IMR-90 (cell line): ENCODE measurements at regions not wholly inside any gene's neighbourhood (a gene's known extent, or its start where the extent isn't known, plus 50 kb on each side); places are given as distances from the start of the nearest gene placed in this dataset.

Source experiments
- ATAC-seq: fragments of 200-7000 bp; cut with Tn5 transposase; 2 replicates; pipeline ENCODE4 v1.9.1; 2020; ENCODE audit warnings: low read depth, mild to moderate bottlenecking, moderate library complexity
- BruUV-seq: library from RNA; stranded (reverse); fragments of 400-500 nt; replicated peaks from 2 replicates; lab custom pipeline; 2021; lab: Mats Ljungman, UMichigan
- CTCF ChIA-PET: fragments of 300-600 bp; formaldehyde crosslinking; extraction: SDS; loops from one replicate; lab custom pipeline; 2021; ENCODE audit warnings: antibody characterized with exemption; lab: Yijun Ruan, JAX
- POLR2A ChIA-PET: fragments of 300-600 bp; sonication (Branson Sonifier 250); formaldehyde crosslinking; loops from one replicate; lab custom pipeline; 2022; ENCODE audit warnings: antibody characterized with exemption; ENCODE audit not compliant: unreplicated experiment; lab: Charles Lee
- DNase-seq: peaks from one replicate; pipeline ENCODE4 v3.0.0; 2013
- H2AFZ ChIP-seq: replicated peaks from 2 replicates; pipeline ENCODE3; 2013; ENCODE audit warnings: low read length, mild to moderate bottlenecking; ENCODE audit not compliant: poor library complexity
- H2AK5ac ChIP-seq: 2 replicates; pipeline ENCODE4 v1.6.1; 2013; ENCODE audit warnings: low read depth, low read length, inconsistent platforms
- H2AK9ac ChIP-seq: replicated peaks from 2 replicates; pipeline ENCODE3; 2013; ENCODE audit warnings: mild to moderate bottlenecking, low read depth, low read length, moderate library complexity; ENCODE audit not compliant: poor library complexity
- H2BK120ac ChIP-seq: 2 replicates; pipeline ENCODE4 v1.6.1; 2013; ENCODE audit warnings: low read depth, low read length, inconsistent platforms
- H2BK15ac ChIP-seq: 3 replicates; pipeline ENCODE4 v1.6.1; 2013; ENCODE audit warnings: low read depth, low read length, inconsistent platforms
- H2BK20ac ChIP-seq: 2 replicates; pipeline ENCODE4 v1.6.1; 2013; ENCODE audit warnings: low read depth, mild to moderate bottlenecking, inconsistent platforms, low read length, moderate library complexity
- H2BK5ac ChIP-seq: 2 replicates; pipeline ENCODE4 v1.6.1; 2013; ENCODE audit warnings: mild to moderate bottlenecking, low read depth, low read length, inconsistent platforms; ENCODE audit not compliant: poor library complexity, severe bottlenecking
- H3K14ac ChIP-seq: replicated peaks from 2 replicates; pipeline ENCODE4 v1.6.1; 2013; ENCODE audit warnings: low read depth, low read length, inconsistent platforms
- H3K18ac ChIP-seq: 2 replicates; pipeline ENCODE4 v1.6.1; 2013; ENCODE audit warnings: low read depth, low read length, control low read depth
- H3K23ac ChIP-seq: 2 replicates; pipeline ENCODE4 v1.6.1; 2013; ENCODE audit warnings: low read depth, low read length, inconsistent platforms
- H3K27ac ChIP-seq: 2 replicates; pipeline ENCODE4 v1.5.1; 2013; ENCODE audit warnings: mild to moderate bottlenecking, control low read depth, low read length; ENCODE audit not compliant: insufficient read depth
- H3K27me3 ChIP-seq: 2 replicates; pipeline ENCODE4 v1.6.1; 2013; ENCODE audit warnings: low read length; ENCODE audit not compliant: control insufficient read depth, insufficient read depth
- H3K36me3 ChIP-seq: 2 replicates; pipeline ENCODE4 v1.6.1; 2013; ENCODE audit warnings: low read length, mixed read lengths; ENCODE audit not compliant: control insufficient read depth, insufficient read depth
- H3K4ac ChIP-seq: 2 replicates; pipeline ENCODE4 v1.6.1; 2013; ENCODE audit warnings: low read depth, low read length, inconsistent platforms
- H3K4me1 ChIP-seq: 2 replicates; pipeline ENCODE4 v1.6.1; 2013; ENCODE audit warnings: low read length, mixed read lengths; ENCODE audit not compliant: control insufficient read depth, insufficient read depth
- H3K4me2 ChIP-seq: 2 replicates; pipeline ENCODE4 v1.6.1; 2013; ENCODE audit warnings: low read depth, mild to moderate bottlenecking, control low read depth, low read length, moderate library complexity
- H3K4me3 ChIP-seq: 2 replicates; pipeline ENCODE4 v1.5.1; 2013; ENCODE audit warnings: low read depth, mild to moderate bottlenecking, control low read depth, low read length, moderate library complexity; ENCODE audit not compliant: insufficient read depth
- H3K56ac ChIP-seq: 2 replicates; pipeline ENCODE4 v1.6.1; 2013; ENCODE audit warnings: low read length, inconsistent platforms; ENCODE audit not compliant: insufficient read depth; ENCODE audit errors: extremely low read depth
- H3K79me1 ChIP-seq, 2 experiments: 2 replicates each; pipeline ENCODE4 v1.6.1; 2013; ENCODE audit warnings: low read length in 2 of 2, inconsistent platforms in 1 of 2, low read depth in 1 of 2
- H3K9ac ChIP-seq: 2 replicates; pipeline ENCODE4 v1.6.1; 2013; ENCODE audit warnings: low read depth, low read length, control low read depth
- H3K9me1 ChIP-seq: 2 replicates; pipeline ENCODE4 v1.6.1; 2013; ENCODE audit warnings: low read length, inconsistent platforms; ENCODE audit not compliant: insufficient read depth
- H3K9me3 ChIP-seq: 2 replicates; pipeline ENCODE4 v1.6.1; 2013; ENCODE audit warnings: low read length; ENCODE audit not compliant: control insufficient read depth, insufficient read depth
- H4K20me1 ChIP-seq: 2 replicates; pipeline ENCODE4 v1.6.1; 2013; ENCODE audit warnings: low read length, inconsistent platforms; ENCODE audit not compliant: insufficient read depth
- H4K5ac ChIP-seq: 2 replicates; pipeline ENCODE4 v1.6.1; 2013; ENCODE audit warnings: mild to moderate bottlenecking, low read depth, low read length, control low read depth
- H4K8ac ChIP-seq, 2 experiments: 2 replicates each; pipeline ENCODE4 v1.6.1; 2013; ENCODE audit warnings: low read depth in 2 of 2, low read length in 2 of 2, control low read depth in 1 of 2, inconsistent platforms in 1 of 2
- H4K91ac ChIP-seq: 2 replicates; pipeline ENCODE4 v1.6.1; 2013; ENCODE audit warnings: low read depth, low read length, inconsistent platforms; ENCODE audit not compliant: insufficient read depth
- BHLHE40 ChIP-seq: fragments of 150-350 bp; IDR thresholded peaks from 2 replicates; pipeline ENCODE4 v1.6.1; 2016; ENCODE audit warnings: mild to moderate bottlenecking, low read depth, low read length
- CEBPB ChIP-seq: IDR thresholded peaks from 2 replicates; pipeline ENCODE4 v1.6.1; 2012; ENCODE audit warnings: low read depth, low read length, improper control_type of control experiment
- CHD1 ChIP-seq: IDR thresholded peaks from 2 replicates; pipeline ENCODE4 v1.6.1; 2012; ENCODE audit warnings: low read depth, low read length, improper control_type of control experiment
- MAFK ChIP-seq: IDR thresholded peaks from 2 replicates; pipeline ENCODE4 v1.6.1; 2012; ENCODE audit warnings: low read depth, low read length, improper control_type of control experiment
- MAZ ChIP-seq: IDR thresholded peaks from 2 replicates; pipeline ENCODE4 v1.6.1; 2012; ENCODE audit warnings: low read depth, mild to moderate bottlenecking, low read length, improper control_type of control experiment, moderate library complexity, borderline replicate concordance
- MXI1 ChIP-seq: IDR thresholded peaks from 2 replicates; pipeline ENCODE4 v1.6.1; 2012; ENCODE audit warnings: low read depth, mild to moderate bottlenecking, low read length, moderate library complexity, borderline replicate concordance
- NFE2L2 ChIP-seq: fragments of 150-350 bp; IDR thresholded peaks from 2 replicates; pipeline ENCODE4 v1.6.1; 2016; ENCODE audit warnings: low read depth, mild to moderate bottlenecking, low read length
- POLR2A ChIP-seq: IDR thresholded peaks from 2 replicates; pipeline ENCODE4 v1.6.1; 2012; ENCODE audit warnings: mild to moderate bottlenecking, low read depth, low read length
- RCOR1 ChIP-seq: IDR thresholded peaks from 2 replicates; pipeline ENCODE4 v1.6.1; 2012; ENCODE audit warnings: mild to moderate bottlenecking, low read length, improper control_type of control experiment; ENCODE audit not compliant: insufficient replicate concordance
- RFX5 ChIP-seq: IDR thresholded peaks from 2 replicates; pipeline ENCODE4 v1.8.0; 2012; ENCODE audit warnings: low read depth, mild to moderate bottlenecking, low read length, moderate library complexity
- SMC3 ChIP-seq: fragments of 150-350 bp; IDR thresholded peaks from 2 replicates; pipeline ENCODE4 v1.6.1; 2016; ENCODE audit warnings: low read depth, mild to moderate bottlenecking, antibody characterized with exemption, low read length, moderate library complexity
- dilution Hi-C: fragments of 300-500 bp; cut with HindIII; formaldehyde crosslinking; loops from one replicate; pipeline ENCODE4 v1.14.3; 2018; ENCODE audit warnings: low sequenced_read_pairs; ENCODE audit not compliant: unreplicated experiment
- in situ Hi-C: fragments of 300-500 bp; cut with MboI; formaldehyde crosslinking; loops from 3 replicates; pipeline ENCODE4 v1.14.3; 2019; ENCODE audit warnings: low sequenced_read_pairs, inconsistent platforms, mixed read lengths
- intact Hi-C: fragments of 100-400 bp; cut with micrococcal nuclease; formaldehyde crosslinking; loops from 2 replicates; pipeline ENCODE4 v1.10.0; 2022
- TF ChIP-seq, protein P1 (sequence below): conservative IDR thresholded peaks from 2 replicates; pipeline ENCODE4 v1.5.1; 2012; ENCODE audit warnings: mild to moderate bottlenecking, low read depth, low read length, improper control_type of control experiment
- TF ChIP-seq, protein P2 (sequence below): fragments of 150-350 bp; IDR thresholded peaks from 2 replicates; pipeline ENCODE4 v1.6.1; 2016; ENCODE audit warnings: low read depth, mild to moderate bottlenecking, low read length, moderate library complexity, borderline replicate concordance

DNA sequence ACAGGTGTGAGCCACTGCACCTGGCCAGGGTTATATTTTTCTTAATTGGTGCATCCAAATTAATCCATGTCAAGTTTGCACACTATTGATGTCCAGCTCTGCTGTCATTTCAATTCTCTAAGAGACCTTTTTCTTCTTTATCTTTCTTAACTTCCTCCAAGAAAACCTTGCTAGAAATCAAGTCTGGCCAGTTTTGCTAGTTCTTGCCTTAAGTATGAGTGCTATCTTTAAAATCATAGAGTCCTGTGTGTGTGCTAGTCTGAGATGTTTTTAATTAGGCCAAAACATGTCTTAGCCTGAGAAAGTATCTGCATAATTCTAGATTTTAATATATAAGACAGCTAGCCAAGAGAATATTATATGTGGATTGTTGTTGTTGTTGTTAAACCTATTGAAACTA is 56.2 kb upstream of the SLC39A10 start:
- H3K9ac ChIP-seq: no peak overlapping the region
- no peaks in the 10 kb centered on the region for H3K79me1 ChIP-seq
- intact Hi-C loops: no loop called here
- no peak overlapping the region for H3K4me2 ChIP-seq
- dilution Hi-C loops: no loop called here
- H3K4ac ChIP-seq: no peak overlapping the region
- H4K20me1 ChIP-seq: no peaks in the 10 kb centered on the region
- H3K27ac ChIP-seq: no peak overlapping the region
- no peak overlapping the region for H2BK5ac ChIP-seq
- ATAC-seq: no peak
- no peak overlapping the region for H4K91ac ChIP-seq
- H2BK120ac ChIP-seq: no peak overlapping the region
- H4K5ac ChIP-seq: no peak overlapping the region
- no peak overlapping the region for H3K14ac ChIP-seq
- H3K9me3 ChIP-seq: no peaks in the 10 kb centered on the region
- H3K36me3 ChIP-seq: no peaks in the 10 kb centered on the region
- H3K18ac ChIP-seq: no peak overlapping the region
- no peak overlapping the region for H4K8ac ChIP-seq
- no peak overlapping the region for H3K4me3 ChIP-seq
- in situ Hi-C loops: no loop called here
- TF ChIP-seq, protein P1, sequence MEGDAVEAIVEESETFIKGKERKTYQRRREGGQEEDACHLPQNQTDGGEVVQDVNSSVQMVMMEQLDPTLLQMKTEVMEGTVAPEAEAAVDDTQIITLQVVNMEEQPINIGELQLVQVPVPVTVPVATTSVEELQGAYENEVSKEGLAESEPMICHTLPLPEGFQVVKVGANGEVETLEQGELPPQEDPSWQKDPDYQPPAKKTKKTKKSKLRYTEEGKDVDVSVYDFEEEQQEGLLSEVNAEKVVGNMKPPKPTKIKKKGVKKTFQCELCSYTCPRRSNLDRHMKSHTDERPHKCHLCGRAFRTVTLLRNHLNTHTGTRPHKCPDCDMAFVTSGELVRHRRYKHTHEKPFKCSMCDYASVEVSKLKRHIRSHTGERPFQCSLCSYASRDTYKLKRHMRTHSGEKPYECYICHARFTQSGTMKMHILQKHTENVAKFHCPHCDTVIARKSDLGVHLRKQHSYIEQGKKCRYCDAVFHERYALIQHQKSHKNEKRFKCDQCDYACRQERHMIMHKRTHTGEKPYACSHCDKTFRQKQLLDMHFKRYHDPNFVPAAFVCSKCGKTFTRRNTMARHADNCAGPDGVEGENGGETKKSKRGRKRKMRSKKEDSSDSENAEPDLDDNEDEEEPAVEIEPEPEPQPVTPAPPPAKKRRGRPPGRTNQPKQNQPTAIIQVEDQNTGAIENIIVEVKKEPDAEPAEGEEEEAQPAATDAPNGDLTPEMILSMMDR: no peak
- no peak for TF ChIP-seq RFX5
- no peak for TF ChIP-seq BHLHE40
- no peak for TF ChIP-seq SMC3
- no peak for TF ChIP-seq CHD1
- no peak for TF ChIP-seq RCOR1
- no peak for TF ChIP-seq MXI1
- TF ChIP-seq, protein P2, sequence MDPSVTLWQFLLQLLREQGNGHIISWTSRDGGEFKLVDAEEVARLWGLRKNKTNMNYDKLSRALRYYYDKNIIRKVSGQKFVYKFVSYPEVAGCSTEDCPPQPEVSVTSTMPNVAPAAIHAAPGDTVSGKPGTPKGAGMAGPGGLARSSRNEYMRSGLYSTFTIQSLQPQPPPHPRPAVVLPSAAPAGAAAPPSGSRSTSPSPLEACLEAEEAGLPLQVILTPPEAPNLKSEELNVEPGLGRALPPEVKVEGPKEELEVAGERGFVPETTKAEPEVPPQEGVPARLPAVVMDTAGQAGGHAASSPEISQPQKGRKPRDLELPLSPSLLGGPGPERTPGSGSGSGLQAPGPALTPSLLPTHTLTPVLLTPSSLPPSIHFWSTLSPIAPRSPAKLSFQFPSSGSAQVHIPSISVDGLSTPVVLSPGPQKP: no peak
- TF ChIP-seq NFE2L2: no peak
- TF ChIP-seq MAFK: no peak
- no peak for TF ChIP-seq MAZ
- no peak for TF ChIP-seq POLR2A
- TF ChIP-seq CEBPB: no peak
- H2BK15ac ChIP-seq: no peak overlapping the region
- no peak overlapping the region for H2AK9ac ChIP-seq
- no peak overlapping the region for H3K23ac ChIP-seq
- H3K27me3 ChIP-seq: no peaks in the 10 kb centered on the region
- no peak for DNase-seq
- CTCF ChIA-PET: interaction anchor here (0.5 to 1.1 kb wide), 3 partner anchors 12 to 132 kb away, joined by 3 to 4 read pairs (median 3); no protein-coding TSS in a partner anchor
- H2AK5ac ChIP-seq: no peak overlapping the region
- no peak overlapping the region for H3K56ac ChIP-seq
- H2BK20ac ChIP-seq: no peak overlapping the region
- H3K4me1 ChIP-seq: peaks cover 2% of the 10 kb centered on the region
- BruUV-seq: no TSS peak
- no peaks in the 10 kb centered on the region for H3K9me1 ChIP-seq
- POLR2A ChIA-PET: no interaction called here
- H2AFZ ChIP-seq: no peak overlapping the region
